ENCODE measurements at regions not wholly inside any gene's neighbourhood (a gene's known extent, or its start where the extent isn't known, plus 50 kb on each side); places are given as distances from the start of the nearest gene placed in this dataset.

DNA sequence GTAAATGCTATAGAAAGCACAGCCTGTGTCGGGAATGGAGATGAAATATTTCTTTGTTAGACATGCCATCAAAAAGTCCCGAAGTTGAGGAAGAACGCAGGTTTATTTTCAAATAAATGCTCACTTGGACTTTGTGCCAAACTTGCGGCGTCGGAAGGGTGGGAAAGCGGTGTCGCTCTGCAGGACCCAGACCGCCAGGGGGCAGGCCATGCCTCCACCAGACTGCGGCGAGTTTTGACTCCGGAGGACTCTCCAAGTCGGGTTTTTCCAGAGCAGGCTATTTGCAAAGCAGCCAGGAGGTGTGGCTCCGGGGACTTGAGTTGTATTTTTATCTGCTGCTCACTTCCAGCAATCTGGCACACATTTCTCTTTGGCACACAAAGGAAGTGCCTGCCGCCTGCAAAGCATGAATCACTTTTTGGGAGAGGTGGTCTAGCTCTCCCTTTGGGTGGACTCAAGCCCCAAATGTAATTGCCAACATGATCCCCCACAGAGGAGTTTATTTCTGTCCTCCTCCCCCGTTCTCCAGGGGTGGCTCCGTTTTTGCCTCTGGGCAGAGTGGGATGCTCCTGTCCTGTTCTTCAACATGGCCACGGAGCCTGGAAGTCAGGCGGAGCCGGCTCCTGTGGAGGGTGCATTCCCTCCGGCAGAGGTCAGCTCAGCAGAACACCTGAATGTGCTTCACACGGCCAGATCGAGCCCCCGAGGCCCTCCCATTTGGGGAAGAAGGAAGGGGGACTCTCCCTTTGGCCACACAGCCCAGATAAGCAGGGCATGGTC lies 82.3 kb upstream of the GPR26 start (continued):
- TF ChIP-seq, protein P1, sequence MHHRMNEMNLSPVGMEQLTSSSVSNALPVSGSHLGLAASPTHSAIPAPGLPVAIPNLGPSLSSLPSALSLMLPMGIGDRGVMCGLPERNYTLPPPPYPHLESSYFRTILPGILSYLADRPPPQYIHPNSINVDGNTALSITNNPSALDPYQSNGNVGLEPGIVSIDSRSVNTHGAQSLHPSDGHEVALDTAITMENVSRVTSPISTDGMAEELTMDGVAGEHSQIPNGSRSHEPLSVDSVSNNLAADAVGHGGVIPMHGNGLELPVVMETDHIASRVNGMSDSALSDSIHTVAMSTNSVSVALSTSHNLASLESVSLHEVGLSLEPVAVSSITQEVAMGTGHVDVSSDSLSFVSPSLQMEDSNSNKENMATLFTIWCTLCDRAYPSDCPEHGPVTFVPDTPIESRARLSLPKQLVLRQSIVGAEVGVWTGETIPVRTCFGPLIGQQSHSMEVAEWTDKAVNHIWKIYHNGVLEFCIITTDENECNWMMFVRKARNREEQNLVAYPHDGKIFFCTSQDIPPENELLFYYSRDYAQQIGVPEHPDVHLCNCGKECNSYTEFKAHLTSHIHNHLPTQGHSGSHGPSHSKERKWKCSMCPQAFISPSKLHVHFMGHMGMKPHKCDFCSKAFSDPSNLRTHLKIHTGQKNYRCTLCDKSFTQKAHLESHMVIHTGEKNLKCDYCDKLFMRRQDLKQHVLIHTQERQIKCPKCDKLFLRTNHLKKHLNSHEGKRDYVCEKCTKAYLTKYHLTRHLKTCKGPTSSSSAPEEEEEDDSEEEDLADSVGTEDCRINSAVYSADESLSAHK (tag by site-specific recombination; IDR thresholded peaks at IDR 0.05): no peak
- peak; percentile 90 for TF ChIP-seq ZNF335 (tag by site-specific recombination; conservative IDR thresholded peaks at IDR 0.05)
- TF ChIP-seq, protein P2, sequence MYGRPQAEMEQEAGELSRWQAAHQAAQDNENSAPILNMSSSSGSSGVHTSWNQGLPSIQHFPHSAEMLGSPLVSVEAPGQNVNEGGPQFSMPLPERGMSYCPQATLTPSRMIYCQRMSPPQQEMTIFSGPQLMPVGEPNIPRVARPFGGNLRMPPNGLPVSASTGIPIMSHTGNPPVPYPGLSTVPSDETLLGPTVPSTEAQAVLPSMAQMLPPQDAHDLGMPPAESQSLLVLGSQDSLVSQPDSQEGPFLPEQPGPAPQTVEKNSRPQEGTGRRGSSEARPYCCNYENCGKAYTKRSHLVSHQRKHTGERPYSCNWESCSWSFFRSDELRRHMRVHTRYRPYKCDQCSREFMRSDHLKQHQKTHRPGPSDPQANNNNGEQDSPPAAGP (tag by site-specific recombination; IDR thresholded peaks at IDR 0.05): no peak
- TF ChIP-seq ZFP3 (tag by site-specific recombination; IDR thresholded peaks at IDR 0.05; ENCODE audit: low read depth): no peak
- TF ChIP-seq, protein P3, sequence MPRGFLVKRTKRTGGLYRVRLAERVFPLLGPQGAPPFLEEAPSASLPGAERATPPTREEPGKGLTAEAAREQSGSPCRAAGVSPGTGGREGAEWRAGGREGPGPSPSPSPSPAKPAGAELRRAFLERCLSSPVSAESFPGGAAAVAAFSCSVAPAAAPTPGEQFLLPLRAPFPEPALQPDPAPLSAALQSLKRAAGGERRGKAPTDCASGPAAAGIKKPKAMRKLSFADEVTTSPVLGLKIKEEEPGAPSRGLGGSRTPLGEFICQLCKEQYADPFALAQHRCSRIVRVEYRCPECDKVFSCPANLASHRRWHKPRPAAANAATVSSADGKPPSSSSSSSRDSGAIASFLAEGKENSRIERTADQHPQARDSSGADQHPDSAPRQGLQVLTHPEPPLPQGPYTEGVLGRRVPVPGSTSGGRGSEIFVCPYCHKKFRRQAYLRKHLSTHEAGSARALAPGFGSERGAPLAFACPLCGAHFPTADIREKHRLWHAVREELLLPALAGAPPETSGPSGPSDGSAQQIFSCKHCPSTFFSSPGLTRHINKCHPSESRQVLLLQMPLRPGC (tag by site-specific recombination; IDR thresholded peaks at IDR 0.05): no peak
- TF ChIP-seq, protein P4, sequence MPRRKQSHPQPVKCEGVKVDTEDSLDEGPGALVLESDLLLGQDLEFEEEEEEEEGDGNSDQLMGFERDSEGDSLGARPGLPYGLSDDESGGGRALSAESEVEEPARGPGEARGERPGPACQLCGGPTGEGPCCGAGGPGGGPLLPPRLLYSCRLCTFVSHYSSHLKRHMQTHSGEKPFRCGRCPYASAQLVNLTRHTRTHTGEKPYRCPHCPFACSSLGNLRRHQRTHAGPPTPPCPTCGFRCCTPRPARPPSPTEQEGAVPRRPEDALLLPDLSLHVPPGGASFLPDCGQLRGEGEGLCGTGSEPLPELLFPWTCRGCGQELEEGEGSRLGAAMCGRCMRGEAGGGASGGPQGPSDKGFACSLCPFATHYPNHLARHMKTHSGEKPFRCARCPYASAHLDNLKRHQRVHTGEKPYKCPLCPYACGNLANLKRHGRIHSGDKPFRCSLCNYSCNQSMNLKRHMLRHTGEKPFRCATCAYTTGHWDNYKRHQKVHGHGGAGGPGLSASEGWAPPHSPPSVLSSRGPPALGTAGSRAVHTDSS (tag by site-specific recombination; IDR thresholded peaks at IDR 0.05): no peak
- TF ChIP-seq ZNF239 (tag by site-specific recombination; IDR thresholded peaks at IDR 0.05): no peak
- TF ChIP-seq, protein P5, sequence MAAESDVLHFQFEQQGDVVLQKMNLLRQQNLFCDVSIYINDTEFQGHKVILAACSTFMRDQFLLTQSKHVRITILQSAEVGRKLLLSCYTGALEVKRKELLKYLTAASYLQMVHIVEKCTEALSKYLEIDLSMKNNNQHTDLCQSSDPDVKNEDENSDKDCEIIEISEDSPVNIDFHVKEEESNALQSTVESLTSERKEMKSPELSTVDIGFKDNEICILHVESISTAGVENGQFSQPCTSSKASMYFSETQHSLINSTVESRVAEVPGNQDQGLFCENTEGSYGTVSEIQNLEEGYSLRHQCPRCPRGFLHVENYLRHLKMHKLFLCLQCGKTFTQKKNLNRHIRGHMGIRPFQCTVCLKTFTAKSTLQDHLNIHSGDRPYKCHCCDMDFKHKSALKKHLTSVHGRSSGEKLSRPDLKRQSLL (tag by site-specific recombination; IDR thresholded peaks at IDR 0.05): no peak

DNA sequence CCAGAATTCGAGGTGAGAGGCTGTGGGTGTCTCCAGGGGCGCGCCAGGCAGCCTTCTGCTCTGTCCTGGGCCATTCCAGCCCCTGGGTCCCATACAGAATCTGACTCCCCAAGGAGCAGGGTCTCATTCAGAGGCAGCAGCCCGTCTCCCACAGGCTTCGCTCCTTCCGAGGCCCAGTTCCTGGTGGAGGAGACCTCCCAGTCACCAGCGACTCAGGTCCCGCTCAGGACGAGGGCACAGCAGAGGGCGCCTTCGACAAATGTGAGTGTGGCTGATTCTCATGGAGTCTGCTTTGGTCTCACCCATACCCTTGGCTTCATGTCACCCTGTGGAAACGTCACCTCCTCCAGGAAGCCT lies 81.8 kb upstream of the GPR26 start:
- no peak overlapping the region for H3K4me3 ChIP-seq (ENCODE audit: low read depth, low read length)
- ChIA-PET POLR2A (no interaction called here), CTCF (interaction anchor here (0.6 to 6.4 kb wide), 10 partner anchors 10 to 806 kb away, joined by 3 to 89 read pairs (median 9); no protein-coding TSS in a partner anchor)
- no peak overlapping the region for H3K27ac ChIP-seq (ENCODE audit: extremely low read depth, low read depth, low read length)
- no peaks in the 10 kb centered on the region for H3K4me1 ChIP-seq (ENCODE audit: control insufficient read depth, insufficient read depth, low read length)
- H3K36me3 ChIP-seq (ENCODE audit: control insufficient read depth in 2 of 2, insufficient read depth in 1 of 2, low read length in 2 of 2): no peaks in the 10 kb centered on the region
- no peaks in the 10 kb centered on the region for H3K9me3 ChIP-seq (ENCODE audit: control insufficient read depth, insufficient read depth, low read depth, low read length)
- TF ChIP-seq, protein P6, sequence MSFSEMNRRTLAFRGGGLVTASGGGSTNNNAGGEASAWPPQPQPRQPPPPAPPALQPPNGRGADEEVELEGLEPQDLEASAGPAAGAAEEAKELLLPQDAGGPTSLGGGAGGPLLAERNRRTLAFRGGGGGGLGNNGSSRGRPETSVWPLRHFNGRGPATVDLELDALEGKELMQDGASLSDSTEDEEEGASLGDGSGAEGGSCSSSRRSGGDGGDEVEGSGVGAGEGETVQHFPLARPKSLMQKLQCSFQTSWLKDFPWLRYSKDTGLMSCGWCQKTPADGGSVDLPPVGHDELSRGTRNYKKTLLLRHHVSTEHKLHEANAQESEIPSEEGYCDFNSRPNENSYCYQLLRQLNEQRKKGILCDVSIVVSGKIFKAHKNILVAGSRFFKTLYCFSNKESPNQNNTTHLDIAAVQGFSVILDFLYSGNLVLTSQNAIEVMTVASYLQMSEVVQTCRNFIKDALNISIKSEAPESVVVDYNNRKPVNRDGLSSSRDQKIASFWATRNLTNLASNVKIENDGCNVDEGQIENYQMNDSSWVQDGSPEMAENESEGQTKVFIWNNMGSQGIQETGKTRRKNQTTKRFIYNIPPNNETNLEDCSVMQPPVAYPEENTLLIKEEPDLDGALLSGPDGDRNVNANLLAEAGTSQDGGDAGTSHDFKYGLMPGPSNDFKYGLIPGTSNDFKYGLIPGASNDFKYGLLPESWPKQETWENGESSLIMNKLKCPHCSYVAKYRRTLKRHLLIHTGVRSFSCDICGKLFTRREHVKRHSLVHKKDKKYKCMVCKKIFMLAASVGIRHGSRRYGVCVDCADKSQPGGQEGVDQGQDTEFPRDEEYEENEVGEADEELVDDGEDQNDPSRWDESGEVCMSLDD (tag by site-specific recombination; IDR thresholded peaks at IDR 0.05): no peak
- TF ChIP-seq, protein P7, sequence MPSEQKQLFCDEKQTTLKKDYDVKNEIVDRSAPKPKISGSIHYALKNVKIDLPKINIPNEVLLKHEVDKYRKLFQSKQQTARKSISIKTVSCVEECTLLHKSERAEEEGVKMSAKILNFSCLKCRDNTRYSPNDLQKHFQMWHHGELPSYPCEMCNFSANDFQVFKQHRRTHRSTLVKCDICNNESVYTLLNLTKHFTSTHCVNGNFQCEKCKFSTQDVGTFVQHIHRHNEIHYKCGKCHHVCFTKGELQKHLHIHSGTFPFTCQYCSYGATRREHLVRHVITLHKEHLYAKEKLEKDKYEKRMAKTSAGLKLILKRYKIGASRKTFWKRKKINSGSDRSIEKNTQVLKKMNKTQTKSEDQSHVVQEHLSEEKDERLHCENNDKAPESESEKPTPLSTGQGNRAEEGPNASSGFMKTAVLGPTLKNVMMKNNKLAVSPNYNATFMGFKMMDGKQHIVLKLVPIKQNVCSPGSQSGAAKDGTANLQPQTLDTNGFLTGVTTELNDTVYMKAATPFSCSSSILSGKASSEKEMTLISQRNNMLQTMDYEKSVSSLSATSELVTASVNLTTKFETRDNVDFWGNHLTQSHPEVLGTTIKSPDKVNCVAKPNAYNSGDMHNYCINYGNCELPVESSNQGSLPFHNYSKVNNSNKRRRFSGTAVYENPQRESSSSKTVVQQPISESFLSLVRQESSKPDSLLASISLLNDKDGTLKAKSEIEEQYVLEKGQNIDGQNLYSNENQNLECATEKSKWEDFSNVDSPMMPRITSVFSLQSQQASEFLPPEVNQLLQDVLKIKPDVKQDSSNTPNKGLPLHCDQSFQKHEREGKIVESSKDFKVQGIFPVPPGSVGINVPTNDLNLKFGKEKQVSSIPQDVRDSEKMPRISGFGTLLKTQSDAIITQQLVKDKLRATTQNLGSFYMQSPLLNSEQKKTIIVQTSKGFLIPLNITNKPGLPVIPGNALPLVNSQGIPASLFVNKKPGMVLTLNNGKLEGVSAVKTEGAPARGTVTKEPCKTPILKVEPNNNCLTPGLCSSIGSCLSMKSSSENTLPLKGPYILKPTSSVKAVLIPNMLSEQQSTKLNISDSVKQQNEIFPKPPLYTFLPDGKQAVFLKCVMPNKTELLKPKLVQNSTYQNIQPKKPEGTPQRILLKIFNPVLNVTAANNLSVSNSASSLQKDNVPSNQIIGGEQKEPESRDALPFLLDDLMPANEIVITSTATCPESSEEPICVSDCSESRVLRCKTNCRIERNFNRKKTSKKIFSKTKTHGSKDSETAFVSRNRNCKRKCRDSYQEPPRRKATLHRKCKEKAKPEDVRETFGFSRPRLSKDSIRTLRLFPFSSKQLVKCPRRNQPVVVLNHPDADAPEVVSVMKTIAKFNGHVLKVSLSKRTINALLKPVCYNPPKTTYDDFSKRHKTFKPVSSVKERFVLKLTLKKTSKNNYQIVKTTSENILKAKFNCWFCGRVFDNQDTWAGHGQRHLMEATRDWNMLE (tag by site-specific recombination; conservative IDR thresholded peaks at IDR 0.05; ENCODE audit: low read depth): no peak
- TF ChIP-seq, protein P8, sequence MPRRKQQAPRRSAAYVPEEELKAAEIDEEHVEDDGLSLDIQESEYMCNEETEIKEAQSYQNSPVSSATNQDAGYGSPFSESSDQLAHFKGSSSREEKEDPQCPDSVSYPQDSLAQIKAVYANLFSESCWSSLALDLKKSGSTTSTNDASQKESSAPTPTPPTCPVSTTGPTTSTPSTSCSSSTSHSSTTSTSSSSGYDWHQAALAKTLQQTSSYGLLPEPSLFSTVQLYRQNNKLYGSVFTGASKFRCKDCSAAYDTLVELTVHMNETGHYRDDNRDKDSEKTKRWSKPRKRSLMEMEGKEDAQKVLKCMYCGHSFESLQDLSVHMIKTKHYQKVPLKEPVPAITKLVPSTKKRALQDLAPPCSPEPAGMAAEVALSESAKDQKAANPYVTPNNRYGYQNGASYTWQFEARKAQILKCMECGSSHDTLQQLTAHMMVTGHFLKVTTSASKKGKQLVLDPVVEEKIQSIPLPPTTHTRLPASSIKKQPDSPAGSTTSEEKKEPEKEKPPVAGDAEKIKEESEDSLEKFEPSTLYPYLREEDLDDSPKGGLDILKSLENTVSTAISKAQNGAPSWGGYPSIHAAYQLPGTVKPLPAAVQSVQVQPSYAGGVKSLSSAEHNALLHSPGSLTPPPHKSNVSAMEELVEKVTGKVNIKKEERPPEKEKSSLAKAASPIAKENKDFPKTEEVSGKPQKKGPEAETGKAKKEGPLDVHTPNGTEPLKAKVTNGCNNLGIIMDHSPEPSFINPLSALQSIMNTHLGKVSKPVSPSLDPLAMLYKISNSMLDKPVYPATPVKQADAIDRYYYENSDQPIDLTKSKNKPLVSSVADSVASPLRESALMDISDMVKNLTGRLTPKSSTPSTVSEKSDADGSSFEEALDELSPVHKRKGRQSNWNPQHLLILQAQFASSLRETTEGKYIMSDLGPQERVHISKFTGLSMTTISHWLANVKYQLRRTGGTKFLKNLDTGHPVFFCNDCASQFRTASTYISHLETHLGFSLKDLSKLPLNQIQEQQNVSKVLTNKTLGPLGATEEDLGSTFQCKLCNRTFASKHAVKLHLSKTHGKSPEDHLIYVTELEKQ (tag by site-specific recombination; IDR thresholded peaks at IDR 0.05; ENCODE audit: borderline replicate concordance): no peak
- no peak for TF ChIP-seq ZNF292 (tag by site-specific recombination; IDR thresholded peaks at IDR 0.05; ENCODE audit: borderline replicate concordance, low read depth)
- no peak for TF ChIP-seq ZNF48 (tag by site-specific recombination; IDR thresholded peaks at IDR 0.05)
- TF ChIP-seq GFI1B (tag by site-specific recombination; IDR thresholded peaks at IDR 0.05): no peak

Data from HEK293 (cell line).